GM19452 (cell line): ENCODE measurements at regions not wholly inside any gene's neighbourhood (a gene's known extent, or its start where the extent isn't known, plus 50 kb on each side); places are given as distances from the start of the nearest gene placed in this dataset.

Source experiments
- ATAC-seq: cut with Tn5 transposase; IDR thresholded peaks from one replicate; pipeline ENCODE4 v1.9.1; 2021; ENCODE audit not compliant: unreplicated experiment

- ATAC-seq: no peak
Measured at GRCh38 chr11:36719358-36720107, 121.5 kb upstream of the RAG2 start.

- ATAC-seq: no peak
Measured at GRCh38 chr11:36718451-36718850, 120.4 kb upstream of the RAG2 start.

GRCh38 chr11:36713715-36714114 lies 115.7 kb upstream of the RAG2 start:
- ATAC-seq: no peak

GRCh38 chr11:36711104-36711825 lies 113.2 kb upstream of the RAG2 start:
- ATAC-seq: no peak
